CD14-positive monocyte (primary cell): ENCODE measurements at regions not wholly inside any gene's neighbourhood (a gene's known extent, or its start where the extent isn't known, plus 50 kb on each side); places are given as distances from the start of the nearest gene placed in this dataset.

Source experiments
- DNase-seq, 3 donors: peaks; one replicate each; pipeline ENCODE4 v3.0.0-alpha.2; 2011 to 2022
- H2AFZ ChIP-seq: 2 replicates; pipeline ENCODE4 v1.6.0; 2012; ENCODE audit warnings: mild to moderate bottlenecking, low read depth, low read length, inconsistent platforms; ENCODE audit not compliant: insufficient read depth, poor library complexity, severe bottlenecking
- H3K27ac ChIP-seq, 2 donors: 1 replicate in 1 of 2; 2 replicates in 1 of 2; pipeline ENCODE4 v1.5.1; 2012 to 2013; ENCODE audit warnings: low read length in 2 of 2, control low read depth in 1 of 2, inconsistent platforms in 1 of 2, low read depth in 1 of 2, mild to moderate bottlenecking in 1 of 2
- H3K27me3 ChIP-seq, 2 donors: one replicate each; pipeline versions ENCODE4 v1.6.0 to v1.6.1; 2011 to 2013; ENCODE audit warnings: low read length in 2 of 2; ENCODE audit not compliant: control insufficient read depth in 2 of 2, insufficient read depth in 2 of 2
- H3K36me3 ChIP-seq, 2 donors: replicated peaks in 1 of 2; 1 replicate in 1 of 2; 2 replicates in 1 of 2; pipeline versions ENCODE4 v1.5.1 to v1.6.1; 2012 to 2013; ENCODE audit warnings: low read length in 2 of 2, control low read depth in 1 of 2, inconsistent platforms in 1 of 2, mild to moderate bottlenecking in 1 of 2; ENCODE audit not compliant: insufficient read depth in 2 of 2, control insufficient read depth in 1 of 2
- H3K4me1 ChIP-seq, 2 donors: 1 replicate in 1 of 2; 2 replicates in 1 of 2; pipeline versions ENCODE4 v1.5.1 to v1.6.1; 2012 to 2013; ENCODE audit warnings: low read length in 2 of 2, control low read depth in 1 of 2, inconsistent platforms in 1 of 2, mild to moderate bottlenecking in 1 of 2, moderate library complexity in 1 of 2; ENCODE audit not compliant: insufficient read depth in 2 of 2, control insufficient read depth in 1 of 2
- H3K4me2 ChIP-seq: replicated peaks from 2 replicates; pipeline ENCODE3; 2012; ENCODE audit warnings: low read length, moderate library complexity, mild to moderate bottlenecking; ENCODE audit not compliant: poor library complexity, severe bottlenecking; ENCODE audit errors: extremely low read depth
- H3K4me3 ChIP-seq, 3 experiments: fragments of 200-600 bp in 1 of 3; sonication (generic) in 1 of 3; replicated peaks in 1 of 3; 1 replicate in 2 of 3; 2 replicates in 1 of 3; pipeline ENCODE4 v1.5.1; 2011 to 2013; ENCODE audit warnings: low read length in 3 of 3, mild to moderate bottlenecking in 3 of 3, control low read depth in 2 of 3, low read depth in 2 of 3, inconsistent platforms in 1 of 3, moderate library complexity in 1 of 3
- H3K79me2 ChIP-seq: 2 replicates; pipeline ENCODE4 v1.6.0; 2012; ENCODE audit warnings: mild to moderate bottlenecking, control low read depth, inconsistent platforms, low read length, moderate library complexity; ENCODE audit not compliant: insufficient read depth
- H3K9ac ChIP-seq: 2 replicates; pipeline ENCODE4 v1.6.0; 2017; ENCODE audit warnings: low read length, mild to moderate bottlenecking; ENCODE audit not compliant: insufficient read depth, poor library complexity, severe bottlenecking
- H3K9me3 ChIP-seq, 2 donors: replicated peaks in 1 of 2; 1 replicate in 1 of 2; 2 replicates in 1 of 2; pipeline versions ENCODE4 v1.5.1 to v1.6.1; 2012 to 2013; ENCODE audit warnings: low read length in 2 of 2, control low read depth in 1 of 2; ENCODE audit not compliant: control insufficient read depth in 1 of 2, insufficient read depth in 1 of 2
- H4K20me1 ChIP-seq: 2 replicates; pipeline ENCODE4 v1.6.0; 2012; ENCODE audit warnings: mild to moderate bottlenecking, low read length, control low read depth, moderate library complexity; ENCODE audit not compliant: insufficient read depth
- H3K27ac Mint-ChIP-seq, 7 donors: one replicate each; pipeline ENCODE4 v1.8.0; 2020; ENCODE audit warnings: mild to moderate bottlenecking in 7 of 7, mixed read lengths in 7 of 7, moderate library complexity in 6 of 7, inconsistent platforms in 2 of 7
- H3K27me3 Mint-ChIP-seq, 3 donors: one replicate each; pipeline ENCODE4 v1.8.0; 2021 to 2022; ENCODE audit warnings: low read depth in 3 of 3, mild to moderate bottlenecking in 3 of 3, mixed read lengths in 3 of 3, moderate library complexity in 3 of 3, inconsistent platforms in 1 of 3
- H3K36me3 Mint-ChIP-seq, 2 donors: one replicate each; pipeline ENCODE4 v1.8.0; 2020; ENCODE audit warnings: mixed read lengths in 2 of 2, inconsistent platforms in 1 of 2, mild to moderate bottlenecking in 1 of 2
- H3K4me1 Mint-ChIP-seq: one replicate; pipeline ENCODE4 v1.8.0; 2020; ENCODE audit warnings: mild to moderate bottlenecking, mixed read lengths
- H3K4me3 Mint-ChIP-seq, 2 donors: one replicate each; pipeline ENCODE4 v1.8.0; 2020; ENCODE audit warnings: mild to moderate bottlenecking in 2 of 2, mixed read lengths in 2 of 2, moderate library complexity in 1 of 2
- H3K9me3 Mint-ChIP-seq, 7 donors: one replicate each; pipeline ENCODE4 v1.8.0; 2020 to 2022; ENCODE audit warnings: mixed read lengths in 7 of 7, mild to moderate bottlenecking in 6 of 7, moderate library complexity in 6 of 7, inconsistent platforms in 2 of 7
- WGBS: methylation state at CpG from one replicate; pipeline ENCODE4 v1.1.5; 2013; ENCODE audit warnings: missing lambda C conversion rate; ENCODE audit not compliant: insufficient coverage; 5-methylcytosine and 5-hydroxymethylcytosine counted together
- intact Hi-C, 2 donors: fragments of 100-400 bp; cut with micrococcal nuclease; formaldehyde crosslinking; loops; one replicate each; pipeline versions ENCODE4 v1.15.0 to v1.15.1; 2023
- TF ChIP-seq, protein P1 (sequence below): fragments of 200-600 bp; IDR thresholded peaks from one replicate; pipeline ENCODE4 v1.8.0; 2022; ENCODE audit warnings: antibody characterized with exemption, mild to moderate bottlenecking

DNA sequence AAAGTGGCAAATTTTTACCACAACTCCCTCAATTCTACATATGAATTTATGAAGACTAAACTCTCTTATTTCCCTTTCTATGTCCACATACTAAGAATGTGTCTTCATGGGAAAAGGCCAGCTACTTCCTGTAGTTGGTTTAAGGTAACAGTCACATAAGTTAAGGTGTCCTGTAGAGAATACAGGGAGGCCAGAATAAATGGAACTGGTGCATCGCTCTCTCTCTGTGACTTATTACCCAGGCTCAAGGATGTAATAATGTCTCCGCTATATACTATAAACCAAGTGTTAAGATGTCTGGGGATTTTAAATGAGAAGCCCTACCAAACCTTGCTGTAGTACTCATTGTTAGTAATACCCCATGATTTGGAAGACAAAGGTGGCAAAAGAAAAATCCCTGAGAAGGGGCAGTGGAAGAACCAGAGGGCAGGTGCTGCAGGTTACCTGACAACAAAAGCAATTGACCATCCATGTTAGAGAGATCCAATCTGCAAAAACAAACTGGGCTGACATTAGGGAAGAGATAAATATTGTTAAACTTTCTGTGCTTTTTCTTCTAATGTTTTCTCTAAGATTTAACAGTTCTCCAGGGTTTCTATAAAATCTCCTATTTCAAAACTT, 372.8 kb downstream of the TMX3 start:
- Histone ChIP-seq H2AFZ (no peak overlapping the region), H3K79me2 (no peaks in the 10 kb centered on the region), H3K4me1 (no peaks in the 10 kb centered on the region), H3K27me3 (no peaks in the 10 kb centered on the region), H3K36me3 (no peaks in the 10 kb centered on the region), H3K27ac (no peak overlapping the region), H3K4me2 (no peak overlapping the region), H3K9ac (no peak overlapping the region), H3K4me3 (no peak overlapping the region), H4K20me1 (no peaks in the 10 kb centered on the region), H3K9me3 (peaks cover 0 to 7% of the 10 kb centered on the region in 2 donors)
- DNase-seq = no peak
- TF ChIP-seq, protein P1, sequence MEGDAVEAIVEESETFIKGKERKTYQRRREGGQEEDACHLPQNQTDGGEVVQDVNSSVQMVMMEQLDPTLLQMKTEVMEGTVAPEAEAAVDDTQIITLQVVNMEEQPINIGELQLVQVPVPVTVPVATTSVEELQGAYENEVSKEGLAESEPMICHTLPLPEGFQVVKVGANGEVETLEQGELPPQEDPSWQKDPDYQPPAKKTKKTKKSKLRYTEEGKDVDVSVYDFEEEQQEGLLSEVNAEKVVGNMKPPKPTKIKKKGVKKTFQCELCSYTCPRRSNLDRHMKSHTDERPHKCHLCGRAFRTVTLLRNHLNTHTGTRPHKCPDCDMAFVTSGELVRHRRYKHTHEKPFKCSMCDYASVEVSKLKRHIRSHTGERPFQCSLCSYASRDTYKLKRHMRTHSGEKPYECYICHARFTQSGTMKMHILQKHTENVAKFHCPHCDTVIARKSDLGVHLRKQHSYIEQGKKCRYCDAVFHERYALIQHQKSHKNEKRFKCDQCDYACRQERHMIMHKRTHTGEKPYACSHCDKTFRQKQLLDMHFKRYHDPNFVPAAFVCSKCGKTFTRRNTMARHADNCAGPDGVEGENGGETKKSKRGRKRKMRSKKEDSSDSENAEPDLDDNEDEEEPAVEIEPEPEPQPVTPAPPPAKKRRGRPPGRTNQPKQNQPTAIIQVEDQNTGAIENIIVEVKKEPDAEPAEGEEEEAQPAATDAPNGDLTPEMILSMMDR = no peak
- H3K4me1 Mint-ChIP-seq = no peaks in the 10 kb centered on the region
- H3K4me3 Mint-ChIP-seq = no peak overlapping the region
- intact Hi-C loops = no loop called here
- peaks cover 0 to 8% (median 2%) of the 10 kb centered on the region in 7 donors for H3K9me3 Mint-ChIP-seq
- H3K27ac Mint-ChIP-seq = no peak overlapping the region
- peaks cover 0 to 2% (median 0%) of the 10 kb centered on the region in 3 donors for H3K27me3 Mint-ChIP-seq
- H3K36me3 Mint-ChIP-seq = no peaks in the 10 kb centered on the region
- no CpG with 5 or more reads among the region's 2 CpGs for WGBS

DNA sequence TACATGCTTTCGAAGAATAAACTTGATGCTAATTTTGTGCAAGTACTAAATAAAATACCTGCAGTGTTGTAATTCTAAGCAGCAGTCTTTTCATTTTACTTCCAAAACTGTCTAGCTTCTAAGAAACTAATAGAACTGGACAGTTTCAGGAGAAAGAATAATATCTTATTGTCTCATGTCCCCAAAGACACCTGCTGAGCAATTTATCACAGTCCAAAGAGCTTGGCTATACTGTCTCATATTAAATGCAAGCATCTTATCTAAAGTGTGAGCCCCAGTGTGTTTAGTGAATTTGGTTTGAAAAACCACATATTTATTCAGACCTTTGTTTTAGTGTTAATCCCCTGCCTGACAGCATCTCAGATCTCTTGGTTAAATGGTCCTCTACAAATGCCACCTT, 374.3 kb downstream of the TMX3 start:
- H3K4me2 ChIP-seq = no peak overlapping the region
- H3K36me3 ChIP-seq = no peaks in the 10 kb centered on the region
- TF ChIP-seq, protein P1 = no peak
- no peak overlapping the region for H3K27ac Mint-ChIP-seq
- no peaks in the 10 kb centered on the region for H4K20me1 ChIP-seq
- H3K27ac ChIP-seq = no peak overlapping the region
- no peaks in the 10 kb centered on the region for H3K4me1 ChIP-seq
- peaks cover 0 to 11% (median 2%) of the 10 kb centered on the region in 7 donors for H3K9me3 Mint-ChIP-seq
- no peaks in the 10 kb centered on the region for H3K79me2 ChIP-seq
- no peaks in the 10 kb centered on the region for H3K4me1 Mint-ChIP-seq
- no peaks in the 10 kb centered on the region for H3K36me3 Mint-ChIP-seq
- no peak overlapping the region for H2AFZ ChIP-seq
- H3K4me3 ChIP-seq = no peak overlapping the region
- DNase-seq = no peak
- intact Hi-C loops = no loop called here
- peaks cover 0 to 7% of the 10 kb centered on the region in 2 donors for H3K9me3 ChIP-seq
- H3K27me3 ChIP-seq = no peaks in the 10 kb centered on the region
- H3K27me3 Mint-ChIP-seq = peaks cover 0 to 2% (median 0%) of the 10 kb centered on the region in 3 donors
- H3K9ac ChIP-seq = no peak overlapping the region
- no peak overlapping the region for H3K4me3 Mint-ChIP-seq
- WGBS = no CpG with 5 or more reads among the region's 1 CpG
